ENCODE measurements at regions not wholly inside any gene's neighbourhood (a gene's known extent, or its start where the extent isn't known, plus 50 kb on each side); places are given as distances from the start of the nearest gene placed in this dataset.

DNA sequence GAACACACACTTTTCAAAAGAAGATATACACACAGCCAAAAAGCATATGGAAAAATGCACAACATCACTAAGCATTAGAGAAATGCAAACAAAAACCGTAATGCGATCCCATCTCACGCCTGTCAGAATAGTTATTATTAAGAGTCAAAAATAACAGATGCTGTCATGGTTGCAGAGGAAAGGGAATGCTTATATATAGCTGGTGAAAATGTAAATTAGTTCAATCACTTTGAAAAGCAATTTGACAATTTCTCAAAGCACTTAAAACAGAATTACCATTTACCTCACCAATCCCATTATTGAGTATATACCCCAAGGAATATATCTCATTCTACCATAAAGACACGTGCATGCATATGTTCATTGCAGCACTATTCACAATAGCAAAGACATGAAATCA is 126.8 kb upstream of the MRPS30 start:
- H2AFZ ChIP-seq (ENCODE audit: insufficient read depth, low read depth, low read length, poor library complexity, severe bottlenecking): no peak overlapping the region
- H3K9me3 Mint-ChIP-seq (ENCODE audit: insufficient read depth): no peaks in the 10 kb centered on the region
- H3K4me1 Mint-ChIP-seq: no peaks in the 10 kb centered on the region
- no peaks in the 10 kb centered on the region for H3K27me3 ChIP-seq (replicated peaks in 1 of 4; ENCODE audit: control extremely low read depth in 1 of 4, control insufficient read depth in 3 of 4, insufficient read depth in 4 of 4, low read length in 3 of 4)
- WGBS (ENCODE audit: insufficient coverage): no CpG with 5 or more reads among the region's 4 CpGs
- intact Hi-C loops (cut with micrococcal nuclease): no loop called here
- no peaks in the 10 kb centered on the region for H3K79me2 ChIP-seq (ENCODE audit: control insufficient read depth, insufficient read depth, low read length)
- no peak overlapping the region for H3K4me2 ChIP-seq (replicated peaks; ENCODE audit: low read depth, low read length, poor library complexity, severe bottlenecking)
- H3K27ac ChIP-seq (ENCODE audit: low read length in 2 of 2): no peak overlapping the region
- no peak overlapping the region for H3K4me3 ChIP-seq (ENCODE audit: control extremely low read depth in 1 of 5, extremely low read depth in 1 of 5, insufficient read depth in 1 of 5, low read depth in 2 of 5, low read length in 4 of 5)
- no peak for ATAC-seq (ENCODE audit: low read depth)
- no peak for DNase-seq
- no peak for TF ChIP-seq EZH2 (IDR thresholded peaks at IDR 0.05; ENCODE audit: borderline replicate concordance, insufficient read depth, low read depth, low read length, poor library complexity, severe bottlenecking)
- CTCF ChIA-PET: no interaction called here
- POLR2A ChIA-PET: no interaction called here
- H3K9me3 ChIP-seq (ENCODE audit: control extremely low read depth in 1 of 3, control insufficient read depth in 2 of 3, insufficient read depth in 1 of 3, low read length in 2 of 3): peaks cover 0 to 6% (median 0%) of the 10 kb centered on the region in 3 donors
- no peaks in the 10 kb centered on the region for H3K4me1 ChIP-seq (ENCODE audit: control insufficient read depth in 2 of 2, insufficient read depth in 2 of 2, low read length in 2 of 2)
- no peaks in the 10 kb centered on the region for H3K36me3 ChIP-seq (replicated peaks in 1 of 2; ENCODE audit: control extremely low read depth in 1 of 2, control insufficient read depth in 1 of 2, extremely low read depth in 1 of 2, insufficient read depth in 2 of 2, low read length in 1 of 2)
- no peak overlapping the region for H3K9ac ChIP-seq (ENCODE audit: low read length)
- H3K27me3 Mint-ChIP-seq: no peaks in the 10 kb centered on the region
- no peaks in the 10 kb centered on the region for H4K20me1 ChIP-seq (ENCODE audit: control insufficient read depth, insufficient read depth, low read length, poor library complexity, severe bottlenecking)
- no peak overlapping the region for H3K4me3 Mint-ChIP-seq
- H3K27ac Mint-ChIP-seq: no peak overlapping the region

GRCh38 chr5:44679214-44679613 is 129.5 kb upstream of the MRPS30 start:
- POLR2A ChIA-PET: no interaction called here
- no peaks in the 10 kb centered on the region for H3K4me1 Mint-ChIP-seq
- Histone ChIP-seq H4K20me1 (ENCODE audit: control insufficient read depth, insufficient read depth, low read length, poor library complexity, severe bottlenecking) (no peaks in the 10 kb centered on the region), H3K4me1 (ENCODE audit: control insufficient read depth in 2 of 2, insufficient read depth in 2 of 2, low read length in 2 of 2) (no peaks in the 10 kb centered on the region), H3K9ac (ENCODE audit: low read length) (no peak overlapping the region), H3K9me3 (ENCODE audit: control extremely low read depth in 1 of 3, control insufficient read depth in 2 of 3, insufficient read depth in 1 of 3, low read length in 2 of 3) (peaks cover 0 to 6% (median 0%) of the 10 kb centered on the region in 3 donors), H3K27ac (ENCODE audit: low read length in 2 of 2) (no peak overlapping the region), H3K27me3 (replicated peaks in 1 of 4; ENCODE audit: control extremely low read depth in 1 of 4, control insufficient read depth in 3 of 4, insufficient read depth in 4 of 4, low read length in 3 of 4) (no peaks in the 10 kb centered on the region), H3K79me2 (ENCODE audit: control insufficient read depth, insufficient read depth, low read length) (no peaks in the 10 kb centered on the region), H3K4me2 (replicated peaks; ENCODE audit: low read depth, low read length, poor library complexity, severe bottlenecking) (no peak overlapping the region), H2AFZ (ENCODE audit: insufficient read depth, low read depth, low read length, poor library complexity, severe bottlenecking) (no peak overlapping the region), H3K36me3 (replicated peaks in 1 of 2; ENCODE audit: control extremely low read depth in 1 of 2, control insufficient read depth in 1 of 2, extremely low read depth in 1 of 2, insufficient read depth in 2 of 2, low read length in 1 of 2) (no peaks in the 10 kb centered on the region), H3K4me3 (ENCODE audit: control extremely low read depth in 1 of 5, extremely low read depth in 1 of 5, insufficient read depth in 1 of 5, low read depth in 2 of 5, low read length in 4 of 5) (no peak overlapping the region)
- ATAC-seq (ENCODE audit: low read depth) (no peak), DNase-seq (no peak)
- H3K4me3 Mint-ChIP-seq: no peak overlapping the region
- no peaks in the 10 kb centered on the region for H3K9me3 Mint-ChIP-seq (ENCODE audit: insufficient read depth)
- intact Hi-C loops (cut with micrococcal nuclease): no loop called here
- CTCF ChIA-PET: no interaction called here
- H3K27me3 Mint-ChIP-seq: no peaks in the 10 kb centered on the region
- H3K27ac Mint-ChIP-seq: no peak overlapping the region
- TF ChIP-seq EZH2 (IDR thresholded peaks at IDR 0.05; ENCODE audit: borderline replicate concordance, insufficient read depth, low read depth, low read length, poor library complexity, severe bottlenecking) (no peak), CTCF (IDR thresholded peaks at IDR 0.05) (no peak)
